Kidney (tissue), 13 donors: ENCODE measurements at regions not wholly inside any gene's neighbourhood (a gene's known extent, or its start where the extent isn't known, plus 50 kb on each side); places are given as distances from the start of the nearest gene placed in this dataset.

Source experiments
- DNase-seq, 5 donors: peaks; one replicate each; pipeline ENCODE4 v3.0.0-alpha.2; 2013 to 2020
- FAIRE-seq: peaks from 2 replicates; lab custom pipeline; 2012; peaks lifted over from hg19 to GRCh38; lab: Jason Lieb, UNC
- H3K27ac ChIP-seq, 2 donors: one replicate each; pipeline ENCODE4 v1.7.0; 2013; ENCODE audit warnings: low read depth in 2 of 2, low read length in 2 of 2, inconsistent platforms in 1 of 2
- H3K27me3 ChIP-seq: one replicate; pipeline ENCODE4 v1.7.1; 2013; ENCODE audit warnings: low read length, inconsistent platforms; ENCODE audit not compliant: control insufficient read depth, insufficient read depth
- H3K36me3 ChIP-seq, 3 donors: one replicate each; pipeline versions ENCODE4 v1.7.0 to v1.7.1; 2013; ENCODE audit warnings: low read length in 3 of 3, control low read depth in 1 of 3, inconsistent platforms in 1 of 3; ENCODE audit not compliant: insufficient read depth in 3 of 3, control insufficient read depth in 2 of 3
- H3K4me1 ChIP-seq, 3 donors: one replicate each; pipeline versions ENCODE4 v1.7.0 to v1.7.1; 2013; ENCODE audit warnings: low read length in 3 of 3, inconsistent platforms in 1 of 3, low read depth in 1 of 3; ENCODE audit not compliant: control insufficient read depth in 2 of 3, insufficient read depth in 2 of 3
- H3K4me3 ChIP-seq, 3 donors: one replicate each; pipeline versions ENCODE4 v1.7.0 to v1.8.1; 2013; ENCODE audit warnings: low read length in 3 of 3, control low read depth in 1 of 3, inconsistent platforms in 1 of 3
- H3K9ac ChIP-seq, 3 donors: one replicate each; pipeline versions ENCODE4 v1.7.0 to v1.7.1; 2013; ENCODE audit warnings: low read length in 3 of 3, control low read depth in 1 of 3, inconsistent platforms in 1 of 3
- H3K9me3 ChIP-seq, 3 donors: one replicate each; pipeline versions ENCODE4 v1.7.0 to v1.7.1; 2013; ENCODE audit warnings: low read length in 3 of 3, control low read depth in 1 of 3, inconsistent platforms in 1 of 3; ENCODE audit not compliant: control insufficient read depth in 2 of 3, insufficient read depth in 1 of 3
- CTCF ChIP-seq: IDR thresholded peaks from 3 replicates; pipeline ENCODE4 v1.5.1; 2012; ENCODE audit warnings: mild to moderate bottlenecking, moderate library complexity, borderline replicate concordance; ENCODE audit not compliant: insufficient read depth; ENCODE audit errors: extremely low read depth
- intact Hi-C: fragments of 100-400 bp; cut with DNase I; formaldehyde crosslinking; loops from one replicate; pipeline ENCODE4 v1.11.1; 2022
- donor health status: control.
- donor health status: control.
- donor health status: control.
- donor health status: control.
- donor health status: control.
- donor health status: DM: yes; HTN: yes; CAD: no.
- donor health status: Normal renal cell carcinoma (clear cell type).

- Histone ChIP-seq H3K27me3 (no peaks in the 10 kb centered on the region), H3K27ac (no peak overlapping the region), H3K4me3 (no peak overlapping the region), H3K9me3 (no peaks in the 10 kb centered on the region), H3K4me1 (no peaks in the 10 kb centered on the region), H3K9ac (no peak overlapping the region), H3K36me3 (no peaks in the 10 kb centered on the region)
- FAIRE-seq: no peak
- no peak for DNase-seq
- intact Hi-C loops: no loop called here
- TF ChIP-seq CTCF: no peak
Observed at GRCh38 chrX:126456136-126456535, 96.5 kb downstream of the DCAF12L1 start.

GRCh38 chrX:126448681-126449080, 103.9 kb downstream of the DCAF12L1 start:
- Histone ChIP-seq H3K9me3 (peaks cover 0 to 4% (median 0%) of the 10 kb centered on the region in 3 donors), H3K36me3 (no peaks in the 10 kb centered on the region), H3K9ac (no peak overlapping the region), H3K4me1 (no peaks in the 10 kb centered on the region), H3K4me3 (no peak overlapping the region), H3K27ac (no peak overlapping the region), H3K27me3 (no peaks in the 10 kb centered on the region)
- no peak for FAIRE-seq
- TF ChIP-seq CTCF: no peak
- intact Hi-C loops: no loop called here
- DNase-seq: no peak
